ENCODE measurements at regions not wholly inside any gene's neighbourhood (a gene's known extent, or its start where the extent isn't known, plus 50 kb on each side); places are given as distances from the start of the nearest gene placed in this dataset.

- H3K9ac ChIP-seq: no peak overlapping the region
- peak overlapping the region; percentile 62 for H3K27ac ChIP-seq
- no peaks in the 10 kb centered on the region for H3K27me3 ChIP-seq (ENCODE audit: control insufficient read depth, insufficient read depth, low read length)
- peaks cover 33% of the 10 kb centered on the region for H3K4me1 ChIP-seq
- H3K36me3 ChIP-seq (ENCODE audit: control insufficient read depth, insufficient read depth, low read length): no peaks in the 10 kb centered on the region
- no peaks in the 10 kb centered on the region for H3K9me3 ChIP-seq (ENCODE audit: control insufficient read depth, low read length)
- peak overlapping the region; percentile 18 for H2AFZ ChIP-seq
- H3K79me2 ChIP-seq: peaks cover 51% of the 10 kb centered on the region
- TF ChIP-seq CTCF (IDR thresholded peaks at IDR 0.05): no peak
- no peak overlapping the region for H3K4me2 ChIP-seq (ENCODE audit: low read length)
- H3K4me3 ChIP-seq (ENCODE audit: low read depth, low read length): no peak overlapping the region
These were observed 130.2 kb upstream of the ID2 start for GRCh38 chr2:8551622-8552074.

- no peak overlapping the region for H2AFZ ChIP-seq
- H3K27me3 ChIP-seq (ENCODE audit: control insufficient read depth, insufficient read depth, low read length): no peaks in the 10 kb centered on the region
- H3K4me1 ChIP-seq: peaks cover 36% of the 10 kb centered on the region
- peaks cover 51% of the 10 kb centered on the region for H3K79me2 ChIP-seq
- no peaks in the 10 kb centered on the region for H3K36me3 ChIP-seq (ENCODE audit: control insufficient read depth, insufficient read depth, low read length)
- no peak overlapping the region for H3K27ac ChIP-seq
- no peak for TF ChIP-seq CTCF (IDR thresholded peaks at IDR 0.05)
- H3K4me2 ChIP-seq (ENCODE audit: low read length): no peak overlapping the region
- no peak overlapping the region for H3K9ac ChIP-seq
- no peaks in the 10 kb centered on the region for H3K9me3 ChIP-seq (ENCODE audit: control insufficient read depth, low read length)
- no peak overlapping the region for H3K4me3 ChIP-seq (ENCODE audit: low read depth, low read length)
These were observed 129.5 kb upstream of the ID2 start for GRCh38 chr2:8552293-8552801.

GRCh38 chr2:8553643-8554042 lies 128.2 kb upstream of the ID2 start:
- no peak overlapping the region for H3K4me2 ChIP-seq (ENCODE audit: low read length)
- H3K79me2 ChIP-seq: peaks cover 43% of the 10 kb centered on the region
- H3K9ac ChIP-seq: no peak overlapping the region
- no peaks in the 10 kb centered on the region for H3K27me3 ChIP-seq (ENCODE audit: control insufficient read depth, insufficient read depth, low read length)
- no peak overlapping the region for H2AFZ ChIP-seq
- TF ChIP-seq CTCF (IDR thresholded peaks at IDR 0.05): no peak
- H3K4me3 ChIP-seq (ENCODE audit: low read depth, low read length): no peak overlapping the region
- H3K9me3 ChIP-seq (ENCODE audit: control insufficient read depth, low read length): no peaks in the 10 kb centered on the region
- peaks cover 32% of the 10 kb centered on the region for H3K4me1 ChIP-seq
- no peaks in the 10 kb centered on the region for H3K36me3 ChIP-seq (ENCODE audit: control insufficient read depth, insufficient read depth, low read length)
- no peak overlapping the region for H3K27ac ChIP-seq

- Histone ChIP-seq H3K79me2 (peaks cover 39% of the 10 kb centered on the region), H3K9ac (no peak overlapping the region), H3K27ac (no peak overlapping the region), H3K36me3 (ENCODE audit: control insufficient read depth, insufficient read depth, low read length) (no peaks in the 10 kb centered on the region), H3K9me3 (ENCODE audit: control insufficient read depth, low read length) (no peaks in the 10 kb centered on the region), H3K4me2 (ENCODE audit: low read length) (no peak overlapping the region), H3K27me3 (ENCODE audit: control insufficient read depth, insufficient read depth, low read length) (no peaks in the 10 kb centered on the region), H2AFZ (no peak overlapping the region), H3K4me3 (ENCODE audit: low read depth, low read length) (no peak overlapping the region), H3K4me1 (peaks cover 24% of the 10 kb centered on the region)
- no peak for TF ChIP-seq CTCF (IDR thresholded peaks at IDR 0.05)
These were observed 127.5 kb upstream of the ID2 start for GRCh38 chr2:8554296-8554806.

- Histone ChIP-seq H3K27me3 (ENCODE audit: control insufficient read depth, insufficient read depth, low read length) (no peaks in the 10 kb centered on the region), H3K4me2 (ENCODE audit: low read length) (no peak overlapping the region), H3K9ac (no peak overlapping the region), H3K4me1 (peaks cover 18% of the 10 kb centered on the region), H3K36me3 (ENCODE audit: control insufficient read depth, insufficient read depth, low read length) (no peaks in the 10 kb centered on the region), H3K4me3 (ENCODE audit: low read depth, low read length) (no peak overlapping the region), H3K27ac (no peak overlapping the region), H2AFZ (no peak overlapping the region), H3K9me3 (ENCODE audit: control insufficient read depth, low read length) (no peaks in the 10 kb centered on the region), H3K79me2 (peaks cover 29% of the 10 kb centered on the region)
- TF ChIP-seq CTCF (IDR thresholded peaks at IDR 0.05): no peak
These were observed 126.3 kb upstream of the ID2 start for GRCh38 chr2:8555543-8555942.

Data from parathyroid adenoma (tissue), 2 donors.